T-cell (primary cell): ENCODE measurements at regions not wholly inside any gene's neighbourhood (a gene's known extent, or its start where the extent isn't known, plus 50 kb on each side); places are given as distances from the start of the nearest gene placed in this dataset.
"Not testable (repeated sequence)": the region's sequence is repeated elsewhere in the genome, so short reads cannot be mapped to it uniquely, and the experiment has no call there.

Experiments used
- ATAC-seq, 4 experiments: fragments of 200-7000 bp in 3 of 4; fragments of 150-1000 bp in 1 of 4; cut with Tn5 transposase; replicated peaks in 1 of 4; 1 replicate in 3 of 4; 2 replicates in 1 of 4; pipeline ENCODE4 v1.10.0; 2021; ENCODE audit warnings: moderate library complexity in 3 of 4, mild to moderate bottlenecking in 2 of 4, moderate number of reproducible peaks in 1 of 4
- CTCF ChIA-PET, 2 donors: fragments of 300-600 bp; sonication (Branson Sonifier 250); formaldehyde crosslinking; loops; one replicate each; lab custom pipeline; 2022; ENCODE audit warnings: antibody characterized with exemption in 2 of 2; lab: Charles Lee
- POLR2A ChIA-PET, 2 donors: fragments of 300-600 bp; sonication (Branson Sonifier 250); formaldehyde crosslinking; loops; one replicate each; lab custom pipeline; 2022; ENCODE audit warnings: antibody characterized with exemption in 2 of 2; lab: Charles Lee
- DNase-seq, 35 experiments: peaks; one replicate each; pipeline versions ENCODE4 v3.0.0 to v3.0.0-alpha.2; 2013 to 2023
- H3K27ac ChIP-seq: one replicate; pipeline ENCODE4 v1.5.1; 2013; ENCODE audit warnings: low read length
- H3K27me3 ChIP-seq, 2 experiments: replicated peaks in 1 of 2; 1 replicate in 1 of 2; 2 replicates in 1 of 2; pipeline versions ENCODE4 v1.6.1 to v1.7.0; 2013; ENCODE audit warnings: low read length in 1 of 2, mixed read lengths in 1 of 2; ENCODE audit not compliant: control insufficient read depth in 2 of 2, insufficient read depth in 2 of 2; ENCODE audit errors: extremely low read depth in 1 of 2
- H3K36me3 ChIP-seq, 2 donors: 1 replicate in 1 of 2; 2 replicates in 1 of 2; pipeline versions ENCODE4 v1.6.1 to v1.7.0; 2013; ENCODE audit warnings: low read length in 1 of 2; ENCODE audit not compliant: control insufficient read depth in 2 of 2, insufficient read depth in 1 of 2; ENCODE audit errors: extremely low read depth in 1 of 2
- H3K4me1 ChIP-seq, 2 experiments: 1 replicate in 1 of 2; 2 replicates in 1 of 2; pipeline versions ENCODE4 v1.6.1 to v1.7.0; 2013; ENCODE audit warnings: low read length in 2 of 2, mixed read lengths in 1 of 2; ENCODE audit not compliant: insufficient read depth in 2 of 2, control insufficient read depth in 1 of 2; ENCODE audit errors: extremely low read depth in 1 of 2
- H3K4me3 ChIP-seq, 2 donors: 1 replicate in 1 of 2; 2 replicates in 1 of 2; pipeline versions ENCODE4 v1.5.1 to v1.7.0; 2013; ENCODE audit warnings: mild to moderate bottlenecking in 2 of 2, low read length in 1 of 2, moderate library complexity in 1 of 2; ENCODE audit not compliant: control insufficient read depth in 1 of 2; ENCODE audit errors: extremely low read depth in 1 of 2
- H3K9me3 ChIP-seq: 2 replicates; pipeline ENCODE4 v1.7.0; 2013
- H3K27ac Mint-ChIP-seq, 2 donors: one replicate each; pipeline ENCODE4 v1.8.0; 2020 to 2021; ENCODE audit warnings: mild to moderate bottlenecking in 2 of 2, mixed read lengths in 2 of 2
- H3K27me3 Mint-ChIP-seq, 2 donors: one replicate each; pipeline ENCODE4 v1.8.0; 2021 to 2022; ENCODE audit warnings: mixed read lengths in 2 of 2
- H3K36me3 Mint-ChIP-seq: one replicate; pipeline ENCODE4 v1.8.0; 2021; ENCODE audit warnings: mixed read lengths
- H3K4me1 Mint-ChIP-seq, 3 donors: one replicate each; pipeline ENCODE4 v1.8.0; 2020 to 2022; ENCODE audit warnings: mixed read lengths in 3 of 3, mild to moderate bottlenecking in 1 of 3
- H3K4me3 Mint-ChIP-seq, 3 donors: one replicate each; pipeline ENCODE4 v1.8.0; 2020 to 2022; ENCODE audit warnings: mild to moderate bottlenecking in 3 of 3, mixed read lengths in 3 of 3, moderate library complexity in 3 of 3
- H3K9me3 Mint-ChIP-seq, 3 donors: one replicate each; pipeline ENCODE4 v1.8.0; 2020 to 2022; ENCODE audit warnings: mixed read lengths in 3 of 3
- WGBS: methylation state at CpG from one replicate; pipeline ENCODE4 v1.1.5; 2013; ENCODE audit warnings: missing lambda C conversion rate; ENCODE audit not compliant: insufficient coverage; 5-methylcytosine and 5-hydroxymethylcytosine counted together

GRCh38 chr6:85227345-85227744 lies 222.5 kb upstream of the NT5E start:
- no CpG with 5 or more reads among the region's 1 CpG for WGBS
- H3K36me3 ChIP-seq, POLR2A ChIA-PET, H3K4me3 Mint-ChIP-seq, ATAC-seq, H3K27ac Mint-ChIP-seq, H3K4me1 ChIP-seq, H3K9me3 ChIP-seq, H3K27me3 ChIP-seq, DNase-seq, CTCF ChIA-PET, H3K4me1 Mint-ChIP-seq, H3K4me3 ChIP-seq, H3K27ac ChIP-seq, H3K36me3 Mint-ChIP-seq, H3K27me3 Mint-ChIP-seq: not testable (repeated sequence)
- peaks cover 26 to 46% (median 29%) of the 10 kb centered on the region in 3 donors for H3K9me3 Mint-ChIP-seq

GRCh38 chr6:85212794-85213193 lies 237.1 kb upstream of the NT5E start:
- CTCF ChIA-PET, ATAC-seq, H3K36me3 Mint-ChIP-seq, H3K4me1 ChIP-seq, H3K4me3 Mint-ChIP-seq, H3K36me3 ChIP-seq, H3K9me3 ChIP-seq, H3K4me3 ChIP-seq, H3K27me3 ChIP-seq, H3K27me3 Mint-ChIP-seq, H3K4me1 Mint-ChIP-seq, DNase-seq, POLR2A ChIA-PET, H3K27ac ChIP-seq, H3K27ac Mint-ChIP-seq: not testable (repeated sequence)
- WGBS = 0% methylated on average over 1 of the region's 5 CpGs
- peaks cover 29 to 59% (median 31%) of the 10 kb centered on the region in 3 donors for H3K9me3 Mint-ChIP-seq

GRCh38 chr6:85195243-85195642 lies 254.6 kb upstream of the NT5E start:
- H3K9me3 ChIP-seq = no peaks in the 10 kb centered on the region
- no peaks in the 10 kb centered on the region for H3K36me3 ChIP-seq
- no peaks in the 10 kb centered on the region for H3K4me1 Mint-ChIP-seq
- H3K27me3 ChIP-seq = no peaks in the 10 kb centered on the region
- H3K27ac ChIP-seq = no peak overlapping the region
- no peak overlapping the region for H3K4me3 Mint-ChIP-seq
- no peak overlapping the region for H3K27ac Mint-ChIP-seq
- H3K4me3 ChIP-seq = no peak overlapping the region
- ChIA-PET CTCF (no interaction called here), POLR2A (no interaction called here)
- H3K4me1 ChIP-seq = no peaks in the 10 kb centered on the region
- H3K9me3 Mint-ChIP-seq = peaks cover 0 to 7% (median 0%) of the 10 kb centered on the region in 3 donors
- DNase-seq (no peak), ATAC-seq (no peak)
- no peaks in the 10 kb centered on the region for H3K36me3 Mint-ChIP-seq
- no peaks in the 10 kb centered on the region for H3K27me3 Mint-ChIP-seq

- no peak overlapping the region for H3K27ac Mint-ChIP-seq
- POLR2A ChIA-PET = no interaction called here
- Histone ChIP-seq H3K9me3 (no peaks in the 10 kb centered on the region), H3K36me3 (no peaks in the 10 kb centered on the region), H3K4me1 (no peaks in the 10 kb centered on the region), H3K4me3 (no peak overlapping the region), H3K27ac (no peak overlapping the region), H3K27me3 (no peaks in the 10 kb centered on the region)
- CTCF ChIA-PET = no interaction called here
- no peaks in the 10 kb centered on the region for H3K36me3 Mint-ChIP-seq
- no peaks in the 10 kb centered on the region for H3K27me3 Mint-ChIP-seq
- peaks cover 0 to 13% (median 11%) of the 10 kb centered on the region in 3 donors for H3K9me3 Mint-ChIP-seq
- DNase-seq (no peak), ATAC-seq (no peak)
- no peaks in the 10 kb centered on the region for H3K4me1 Mint-ChIP-seq
- no peak overlapping the region for H3K4me3 Mint-ChIP-seq
- 44% methylated on average over 1 of the region's 3 CpGs for WGBS
Observed at GRCh38 chr6:85193339-85193738, 256.5 kb upstream of the NT5E start.

- Histone ChIP-seq H3K27me3 (no peaks in the 10 kb centered on the region), H3K27ac (no peak overlapping the region), H3K36me3 (no peaks in the 10 kb centered on the region), H3K9me3 (no peaks in the 10 kb centered on the region), H3K4me3 (no peak overlapping the region), H3K4me1 (no peaks in the 10 kb centered on the region)
- H3K4me1 Mint-ChIP-seq = no peaks in the 10 kb centered on the region
- no peak overlapping the region for H3K4me3 Mint-ChIP-seq
- H3K27ac Mint-ChIP-seq = no peak overlapping the region
- ChIA-PET POLR2A (no interaction called here), CTCF (no interaction called here)
- no peaks in the 10 kb centered on the region for H3K27me3 Mint-ChIP-seq
- 67% methylated on average over 3 of the region's 4 CpGs for WGBS
- no peaks in the 10 kb centered on the region for H3K36me3 Mint-ChIP-seq
- no peak for ATAC-seq
- peaks cover 0 to 11% (median 11%) of the 10 kb centered on the region in 3 donors for H3K9me3 Mint-ChIP-seq
- DNase-seq = no peak
Observed at GRCh38 chr6:85192596-85192995, 257.3 kb upstream of the NT5E start.

GRCh38 chr6:85192186-85192585 lies 257.7 kb upstream of the NT5E start:
- H3K4me1 Mint-ChIP-seq = no peaks in the 10 kb centered on the region
- ATAC-seq (no peak), DNase-seq (no peak)
- no peak overlapping the region for H3K4me3 Mint-ChIP-seq
- ChIA-PET CTCF (no interaction called here), POLR2A (no interaction called here)
- Histone ChIP-seq H3K9me3 (no peaks in the 10 kb centered on the region), H3K27ac (no peak overlapping the region), H3K4me1 (no peaks in the 10 kb centered on the region), H3K36me3 (no peaks in the 10 kb centered on the region), H3K4me3 (no peak overlapping the region), H3K27me3 (no peaks in the 10 kb centered on the region)
- 100% methylated on average over 1 of the region's 1 CpG for WGBS
- H3K27me3 Mint-ChIP-seq = no peaks in the 10 kb centered on the region
- H3K27ac Mint-ChIP-seq = no peak overlapping the region
- peaks cover 0 to 11% (median 7%) of the 10 kb centered on the region in 3 donors for H3K9me3 Mint-ChIP-seq
- no peaks in the 10 kb centered on the region for H3K36me3 Mint-ChIP-seq

- Histone ChIP-seq H3K36me3 (no peaks in the 10 kb centered on the region), H3K4me3 (no peak overlapping the region), H3K27me3 (no peaks in the 10 kb centered on the region), H3K9me3 (no peaks in the 10 kb centered on the region), H3K4me1 (no peaks in the 10 kb centered on the region), H3K27ac (no peak overlapping the region)
- DNase-seq (no peak), ATAC-seq (no peak)
- CTCF ChIA-PET = no interaction called here
- POLR2A ChIA-PET = no interaction called here
- peaks cover under 1 to 11% (median 9%) of the 10 kb centered on the region in 3 donors for H3K9me3 Mint-ChIP-seq
- no peaks in the 10 kb centered on the region for H3K27me3 Mint-ChIP-seq
- H3K4me1 Mint-ChIP-seq = no peaks in the 10 kb centered on the region
- no peak overlapping the region for H3K27ac Mint-ChIP-seq
- no peaks in the 10 kb centered on the region for H3K36me3 Mint-ChIP-seq
- no peak overlapping the region for H3K4me3 Mint-ChIP-seq
- no CpG with 5 or more reads among the region's 2 CpGs for WGBS
Observed at GRCh38 chr6:85191656-85192055, 258.2 kb upstream of the NT5E start.
